Aorta (tissue), 5 donors: ENCODE measurements at regions not wholly inside any gene's neighbourhood (a gene's known extent, or its start where the extent isn't known, plus 50 kb on each side); places are given as distances from the start of the nearest gene placed in this dataset.

Source experiments
- ATAC-seq: fragments of 200-7000 bp; cut with Tn5 transposase; one replicate; pipeline ENCODE4 v1.9.1; 2022; ENCODE audit warnings: moderate library complexity; ENCODE audit not compliant: low FRiP score
- DNase-seq, 2 donors: peaks; one replicate each; pipeline ENCODE4 v3.0.0-alpha.2; 2020
- H3K27ac ChIP-seq, 2 donors: one replicate each; pipeline ENCODE4 v1.5.1; 2013; ENCODE audit warnings: low read length in 2 of 2, mild to moderate bottlenecking in 2 of 2, moderate library complexity in 2 of 2, control low read depth in 1 of 2, inconsistent platforms in 1 of 2, low read depth in 1 of 2
- H3K27me3 ChIP-seq, 2 donors: one replicate each; pipeline ENCODE4 v1.6.1; 2013; ENCODE audit warnings: control low read depth in 1 of 2, low read length in 1 of 2, mild to moderate bottlenecking in 1 of 2, moderate library complexity in 1 of 2; ENCODE audit not compliant: insufficient read depth in 2 of 2, control insufficient read depth in 1 of 2
- H3K36me3 ChIP-seq, 2 donors: one replicate each; pipeline ENCODE4 v1.6.1; 2013; ENCODE audit warnings: control low read depth in 1 of 2, low read length in 1 of 2, mild to moderate bottlenecking in 1 of 2; ENCODE audit not compliant: insufficient read depth in 2 of 2, control insufficient read depth in 1 of 2
- H3K4me1 ChIP-seq, 2 donors: one replicate each; pipeline ENCODE4 v1.6.1; 2013; ENCODE audit warnings: low read length in 2 of 2, control low read depth in 1 of 2, mild to moderate bottlenecking in 1 of 2, moderate library complexity in 1 of 2; ENCODE audit not compliant: insufficient read depth in 2 of 2, control insufficient read depth in 1 of 2
- H3K4me3 ChIP-seq, 2 donors: one replicate each; pipeline ENCODE4 v1.5.1; 2013; ENCODE audit warnings: low read length in 2 of 2, control low read depth in 1 of 2, mild to moderate bottlenecking in 1 of 2
- H3K9me3 ChIP-seq: one replicate; pipeline ENCODE4 v1.6.1; 2013; ENCODE audit warnings: mild to moderate bottlenecking, low read length; ENCODE audit not compliant: control insufficient read depth
- WGBS, 2 donors: extraction: QIAGEN DNeasy Blood & Tissue Kit; methylation state at CpG; one replicate each; pipeline ENCODE4 v1.1.7; 2013; 5-methylcytosine and 5-hydroxymethylcytosine counted together
- intact Hi-C, 2 donors: fragments of 100-400 bp; cut with DNase I; formaldehyde crosslinking; loops; one replicate each; pipeline versions ENCODE4 v1.14.2 to v1.15.0; 2022
- donor health status: healthy with polysubstance abuse.
- donor health status: Bipolar disorder and iron deficiency.
- donor health status: DM: no; HTN: no; CAD: no.
- donor health status: DM: no; HTN: no; CAD: no.
- donor health status: DM: yes; HTN: yes; CAD: no.

DNA sequence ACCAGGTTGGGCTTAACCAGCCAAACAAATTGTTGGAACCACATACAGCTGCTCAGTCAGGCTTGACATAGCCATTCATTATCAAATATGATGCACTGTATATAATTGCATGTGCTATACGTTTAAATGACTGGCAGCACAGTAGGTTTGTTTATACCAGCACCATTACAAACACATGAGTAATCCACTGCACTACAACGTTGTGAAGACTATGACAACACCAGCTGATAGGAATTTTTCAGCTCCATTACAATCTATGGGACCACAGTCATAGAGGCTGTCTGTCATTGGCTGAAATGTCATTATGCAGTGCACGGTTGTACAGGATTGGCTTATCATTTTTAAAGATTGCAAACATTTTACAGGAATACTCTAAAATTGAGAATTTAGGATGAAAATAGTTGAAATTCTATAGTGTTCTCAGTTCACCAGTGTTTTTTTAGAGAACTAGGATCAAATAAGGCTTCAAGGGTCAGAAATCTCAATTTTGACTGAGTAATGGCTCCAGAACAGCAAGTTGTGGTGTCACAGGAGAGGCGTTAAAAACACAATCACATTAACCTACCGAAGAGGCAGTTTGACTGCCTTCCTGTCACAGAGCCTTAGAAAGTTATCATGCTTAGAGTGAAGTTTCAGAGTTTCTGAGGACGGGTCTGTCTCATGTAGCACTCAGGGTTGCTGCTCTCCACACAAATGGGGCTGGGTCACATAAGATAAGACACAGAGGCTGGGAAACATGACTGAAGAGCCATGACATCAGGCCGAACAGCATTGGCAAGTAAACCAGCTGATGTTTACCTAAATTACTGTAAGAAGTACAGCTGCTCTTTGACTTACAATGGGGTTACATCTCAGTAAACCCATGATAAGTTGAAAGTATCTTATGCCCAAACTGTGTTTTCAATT lies 60.7 kb upstream of the SMLR1 start:
- DNase-seq (no peak), ATAC-seq (no peak)
- no peaks in the 10 kb centered on the region for H3K4me1 ChIP-seq
- H3K4me3 ChIP-seq: no peak overlapping the region
- no peak overlapping the region for H3K27ac ChIP-seq
- H3K27me3 ChIP-seq: no peaks in the 10 kb centered on the region
- intact Hi-C loops: no loop called here
- H3K9me3 ChIP-seq: no peaks in the 10 kb centered on the region
- 63 to 67% methylated on average over 7 of the region's 7 CpGs for WGBS, 2 donors
- H3K36me3 ChIP-seq: no peaks in the 10 kb centered on the region

DNA sequence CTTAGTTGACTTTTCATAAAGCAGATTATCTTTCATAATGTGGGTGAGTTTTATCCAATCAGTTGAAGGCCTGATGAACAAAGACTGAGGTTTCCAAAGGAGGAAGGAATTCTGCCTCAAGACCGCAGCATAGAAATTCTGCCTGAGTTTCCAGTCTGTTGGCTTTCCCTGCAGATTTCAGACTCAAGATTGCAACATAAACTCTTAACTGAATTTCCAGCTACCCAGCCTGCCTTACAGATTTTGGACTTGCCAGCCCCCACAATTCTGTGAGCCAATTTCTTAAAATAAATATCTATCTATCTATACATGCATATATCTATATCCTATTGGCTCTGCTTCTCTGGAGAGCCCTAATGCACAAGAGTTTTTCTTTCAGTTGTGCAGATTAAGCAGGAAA lies 57.3 kb upstream of the SMLR1 start:
- Histone ChIP-seq H3K36me3 (no peaks in the 10 kb centered on the region), H3K4me1 (no peaks in the 10 kb centered on the region), H3K27ac (no peak overlapping the region), H3K27me3 (no peaks in the 10 kb centered on the region), H3K4me3 (no peak overlapping the region), H3K9me3 (no peaks in the 10 kb centered on the region)
- 69 to 75% methylated on average over 1 of the region's 1 CpG for WGBS, 2 donors
- intact Hi-C loops: no loop called here
- no peak for DNase-seq
- ATAC-seq: no peak

DNA sequence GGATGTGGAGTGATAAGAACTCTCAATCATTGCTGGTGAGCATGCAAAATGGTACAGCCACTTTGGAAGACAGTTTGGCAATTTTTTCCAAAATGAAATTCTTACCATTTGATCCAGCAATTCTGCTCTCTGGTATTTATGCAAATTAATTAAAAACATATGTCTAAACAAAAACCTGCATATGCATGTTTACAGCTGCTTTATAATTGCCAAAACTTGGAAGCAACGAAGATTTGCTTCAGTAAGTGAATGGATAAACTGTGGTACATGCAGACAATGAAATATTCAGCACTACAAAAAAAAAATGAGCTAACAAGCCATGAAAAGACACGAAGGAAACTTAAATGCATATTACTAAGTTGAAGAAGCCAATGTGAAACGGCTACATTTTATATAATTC lies 55.5 kb upstream of the SMLR1 start:
- ATAC-seq (no peak), DNase-seq (no peak)
- intact Hi-C loops: no loop called here
- Histone ChIP-seq H3K9me3 (no peaks in the 10 kb centered on the region), H3K27ac (no peak overlapping the region), H3K4me3 (no peak overlapping the region), H3K36me3 (no peaks in the 10 kb centered on the region), H3K4me1 (no peaks in the 10 kb centered on the region), H3K27me3 (no peaks in the 10 kb centered on the region)
- 76 to 78% methylated on average over 3 of the region's 3 CpGs for WGBS, 2 donors

DNA sequence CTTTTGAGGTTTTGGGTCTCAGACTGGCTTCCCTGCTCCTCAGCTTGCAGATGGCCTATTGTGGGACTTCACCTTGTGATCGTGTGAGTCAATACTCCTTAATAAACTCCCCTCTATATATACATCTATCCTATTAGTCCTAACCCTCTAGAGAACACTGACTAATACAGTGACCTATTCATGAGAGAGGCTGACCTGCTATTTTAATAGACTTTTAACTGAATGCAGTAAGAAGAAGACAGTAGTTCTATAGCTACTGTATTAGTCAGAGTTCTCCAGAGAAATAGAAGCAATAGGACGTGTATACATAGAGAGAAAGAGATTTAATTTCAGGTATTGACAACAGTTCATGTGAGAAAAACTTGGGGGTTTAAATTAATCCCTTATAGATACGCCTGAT lies 53.3 kb upstream of the SMLR1 start:
- intact Hi-C loops: no loop called here
- no peaks in the 10 kb centered on the region for H3K27me3 ChIP-seq
- 74 to 80% methylated on average over 3 of the region's 3 CpGs for WGBS, 2 donors

DNA sequence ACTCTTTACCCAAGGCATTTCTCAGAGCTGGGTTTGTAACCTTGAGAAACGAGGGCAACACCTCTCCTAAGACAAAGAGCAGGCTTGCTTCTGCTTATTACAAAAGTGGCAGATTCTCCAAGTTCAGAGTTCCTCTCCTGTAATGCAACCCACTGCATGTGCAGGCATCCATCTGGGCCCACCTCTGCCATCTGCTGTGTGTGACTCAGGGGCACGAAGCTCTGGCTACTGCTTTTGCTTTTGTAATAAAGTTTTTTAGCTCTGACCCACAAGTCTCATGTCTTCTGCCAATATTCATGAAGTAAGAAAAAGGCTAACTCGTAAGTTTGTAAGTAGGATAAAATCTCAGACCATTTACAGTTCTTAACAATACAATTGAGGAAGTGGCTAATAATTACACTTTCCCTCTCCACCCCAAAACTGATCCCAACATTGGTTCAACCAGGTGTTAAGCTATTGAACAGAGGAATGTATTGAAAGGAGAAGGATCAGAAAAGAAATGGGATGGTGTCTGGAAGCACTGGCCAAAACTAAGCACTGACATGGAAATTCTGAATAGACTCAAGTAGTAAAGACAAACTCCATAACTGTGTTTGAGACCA lies 51.7 kb upstream of the SMLR1 start:
- Histone ChIP-seq H3K27ac (no peak overlapping the region), H3K36me3 (no peaks in the 10 kb centered on the region), H3K27me3 (no peaks in the 10 kb centered on the region), H3K9me3 (no peaks in the 10 kb centered on the region), H3K4me1 (no peaks in the 10 kb centered on the region), H3K4me3 (no peak overlapping the region)
- intact Hi-C loops: no loop called here
- 53 to 63% methylated on average over 3 of the region's 3 CpGs for WGBS, 2 donors
- no peak for DNase-seq
- ATAC-seq: no peak

More for the DNA sequence above, 53.3 kb upstream of the SMLR1 start:
- H3K27ac ChIP-seq: no peak overlapping the region
- H3K9me3 ChIP-seq: no peaks in the 10 kb centered on the region
- no peak for ATAC-seq
- H3K36me3 ChIP-seq: no peaks in the 10 kb centered on the region
- H3K4me1 ChIP-seq: no peaks in the 10 kb centered on the region
- DNase-seq: no peak
- no peak overlapping the region for H3K4me3 ChIP-seq

DNA sequence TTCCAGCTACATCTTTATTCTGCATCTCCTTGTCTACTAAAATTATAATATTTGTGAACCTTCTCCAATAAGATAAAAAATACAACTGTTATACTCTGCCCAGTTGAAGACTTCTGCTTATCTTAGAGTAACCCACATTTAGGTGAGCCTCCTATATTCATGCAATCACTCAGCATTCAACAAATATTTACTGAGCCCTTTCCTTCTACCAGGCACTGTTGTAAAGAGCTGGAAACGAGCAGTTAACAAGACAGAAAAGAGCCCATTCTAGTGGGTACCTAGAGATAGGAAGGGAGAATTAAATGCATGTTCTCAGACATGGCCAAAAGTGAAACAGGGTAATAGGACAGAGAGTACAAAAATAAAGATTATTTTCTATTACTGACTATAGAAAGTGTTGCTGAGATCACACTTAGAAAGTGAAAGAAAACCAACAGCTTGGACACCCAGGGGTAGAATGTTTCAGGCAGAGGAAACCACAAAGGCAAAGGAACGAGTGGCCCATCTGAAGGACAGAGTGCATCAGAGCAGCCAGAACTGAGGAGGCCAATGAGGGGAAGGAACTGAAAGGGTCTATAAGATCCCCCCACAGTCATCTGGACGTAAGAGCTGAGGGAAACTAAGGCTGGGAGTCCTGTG lies 50.8 kb upstream of the SMLR1 start:
- no peaks in the 10 kb centered on the region for H3K36me3 ChIP-seq
- no peaks in the 10 kb centered on the region for H3K4me1 ChIP-seq
- intact Hi-C loops: no loop called here
- no peak overlapping the region for H3K4me3 ChIP-seq
- ATAC-seq (no peak), DNase-seq (no peak)
- peaks cover 0 to 2% of the 10 kb centered on the region in 2 donors for H3K27me3 ChIP-seq
- WGBS, 2 donors: 53 to 68% methylated on average over 3 of the region's 3 CpGs
- H3K9me3 ChIP-seq: no peaks in the 10 kb centered on the region
- no peak overlapping the region for H3K27ac ChIP-seq
